T-cell (primary cell): ENCODE measurements at regions not wholly inside any gene's neighbourhood (a gene's known extent, or its start where the extent isn't known, plus 50 kb on each side); places are given as distances from the start of the nearest gene placed in this dataset.
"Not testable (repeated sequence)": the region's sequence is repeated elsewhere in the genome, so short reads cannot be mapped to it uniquely, and the experiment has no call there.

Source experiments
- ATAC-seq, 4 experiments: fragments of 200-7000 bp in 3 of 4; fragments of 150-1000 bp in 1 of 4; cut with Tn5 transposase; replicated peaks in 1 of 4; 1 replicate in 3 of 4; 2 replicates in 1 of 4; pipeline ENCODE4 v1.10.0; 2021; ENCODE audit warnings: moderate library complexity in 3 of 4, mild to moderate bottlenecking in 2 of 4, moderate number of reproducible peaks in 1 of 4
- CTCF ChIA-PET, 2 donors: fragments of 300-600 bp; sonication (Branson Sonifier 250); formaldehyde crosslinking; loops; one replicate each; lab custom pipeline; 2022; ENCODE audit warnings: antibody characterized with exemption in 2 of 2; lab: Charles Lee
- POLR2A ChIA-PET, 2 donors: fragments of 300-600 bp; sonication (Branson Sonifier 250); formaldehyde crosslinking; loops; one replicate each; lab custom pipeline; 2022; ENCODE audit warnings: antibody characterized with exemption in 2 of 2; lab: Charles Lee
- DNase-seq, 35 experiments: peaks; one replicate each; pipeline versions ENCODE4 v3.0.0 to v3.0.0-alpha.2; 2013 to 2023
- H3K27ac ChIP-seq: one replicate; pipeline ENCODE4 v1.5.1; 2013; ENCODE audit warnings: low read length
- H3K27me3 ChIP-seq, 2 experiments: replicated peaks in 1 of 2; 1 replicate in 1 of 2; 2 replicates in 1 of 2; pipeline versions ENCODE4 v1.6.1 to v1.7.0; 2013; ENCODE audit warnings: low read length in 1 of 2, mixed read lengths in 1 of 2; ENCODE audit not compliant: control insufficient read depth in 2 of 2, insufficient read depth in 2 of 2; ENCODE audit errors: extremely low read depth in 1 of 2
- H3K36me3 ChIP-seq, 2 donors: 1 replicate in 1 of 2; 2 replicates in 1 of 2; pipeline versions ENCODE4 v1.6.1 to v1.7.0; 2013; ENCODE audit warnings: low read length in 1 of 2; ENCODE audit not compliant: control insufficient read depth in 2 of 2, insufficient read depth in 1 of 2; ENCODE audit errors: extremely low read depth in 1 of 2
- H3K4me1 ChIP-seq, 2 experiments: 1 replicate in 1 of 2; 2 replicates in 1 of 2; pipeline versions ENCODE4 v1.6.1 to v1.7.0; 2013; ENCODE audit warnings: low read length in 2 of 2, mixed read lengths in 1 of 2; ENCODE audit not compliant: insufficient read depth in 2 of 2, control insufficient read depth in 1 of 2; ENCODE audit errors: extremely low read depth in 1 of 2
- H3K4me3 ChIP-seq, 2 donors: 1 replicate in 1 of 2; 2 replicates in 1 of 2; pipeline versions ENCODE4 v1.5.1 to v1.7.0; 2013; ENCODE audit warnings: mild to moderate bottlenecking in 2 of 2, low read length in 1 of 2, moderate library complexity in 1 of 2; ENCODE audit not compliant: control insufficient read depth in 1 of 2; ENCODE audit errors: extremely low read depth in 1 of 2
- H3K9me3 ChIP-seq: 2 replicates; pipeline ENCODE4 v1.7.0; 2013
- H3K27ac Mint-ChIP-seq, 2 donors: one replicate each; pipeline ENCODE4 v1.8.0; 2020 to 2021; ENCODE audit warnings: mild to moderate bottlenecking in 2 of 2, mixed read lengths in 2 of 2
- H3K27me3 Mint-ChIP-seq, 2 donors: one replicate each; pipeline ENCODE4 v1.8.0; 2021 to 2022; ENCODE audit warnings: mixed read lengths in 2 of 2
- H3K36me3 Mint-ChIP-seq: one replicate; pipeline ENCODE4 v1.8.0; 2021; ENCODE audit warnings: mixed read lengths
- H3K4me1 Mint-ChIP-seq, 3 donors: one replicate each; pipeline ENCODE4 v1.8.0; 2020 to 2022; ENCODE audit warnings: mixed read lengths in 3 of 3, mild to moderate bottlenecking in 1 of 3
- H3K4me3 Mint-ChIP-seq, 3 donors: one replicate each; pipeline ENCODE4 v1.8.0; 2020 to 2022; ENCODE audit warnings: mild to moderate bottlenecking in 3 of 3, mixed read lengths in 3 of 3, moderate library complexity in 3 of 3
- H3K9me3 Mint-ChIP-seq, 3 donors: one replicate each; pipeline ENCODE4 v1.8.0; 2020 to 2022; ENCODE audit warnings: mixed read lengths in 3 of 3
- WGBS: methylation state at CpG from one replicate; pipeline ENCODE4 v1.1.5; 2013; ENCODE audit warnings: missing lambda C conversion rate; ENCODE audit not compliant: insufficient coverage; 5-methylcytosine and 5-hydroxymethylcytosine counted together

GRCh38 chr11:71712350-71712749, 120.7 kb upstream of the DEFB108B start:
- H3K4me1 ChIP-seq, CTCF ChIA-PET, POLR2A ChIA-PET, H3K4me1 Mint-ChIP-seq, H3K36me3 Mint-ChIP-seq, H3K27me3 Mint-ChIP-seq, H3K9me3 Mint-ChIP-seq, H3K27me3 ChIP-seq, ATAC-seq, H3K4me3 Mint-ChIP-seq, DNase-seq, H3K27ac ChIP-seq, H3K36me3 ChIP-seq, H3K4me3 ChIP-seq, H3K9me3 ChIP-seq: not testable (repeated sequence)
- H3K27ac Mint-ChIP-seq: peak overlapping the region in 1 of 2 donors; percentile 21
- 80% methylated on average over 1 of the region's 2 CpGs for WGBS

GRCh38 chr11:71712846-71713245, 120.2 kb upstream of the DEFB108B start:
- POLR2A ChIA-PET, H3K4me3 ChIP-seq, DNase-seq, H3K4me1 Mint-ChIP-seq, H3K27ac ChIP-seq, ATAC-seq, H3K9me3 ChIP-seq, H3K36me3 Mint-ChIP-seq, H3K4me1 ChIP-seq, H3K27me3 ChIP-seq, H3K27ac Mint-ChIP-seq, H3K36me3 ChIP-seq, H3K27me3 Mint-ChIP-seq, H3K4me3 Mint-ChIP-seq, CTCF ChIA-PET, H3K9me3 Mint-ChIP-seq: not testable (repeated sequence)
- no CpG with 5 or more reads among the region's 5 CpGs for WGBS

GRCh38 chr11:71714510-71714909, 118.5 kb upstream of the DEFB108B start:
- H3K27ac ChIP-seq, H3K4me1 Mint-ChIP-seq, H3K4me3 Mint-ChIP-seq, CTCF ChIA-PET, DNase-seq, H3K9me3 Mint-ChIP-seq, H3K4me3 ChIP-seq, H3K36me3 Mint-ChIP-seq, H3K36me3 ChIP-seq, H3K27ac Mint-ChIP-seq, H3K27me3 Mint-ChIP-seq, H3K27me3 ChIP-seq, H3K9me3 ChIP-seq, H3K4me1 ChIP-seq, POLR2A ChIA-PET, ATAC-seq: not testable (repeated sequence)
- WGBS: 54% methylated on average over 2 of the region's 6 CpGs

- H3K27ac ChIP-seq, H3K9me3 ChIP-seq, H3K36me3 ChIP-seq, H3K9me3 Mint-ChIP-seq, DNase-seq, H3K4me1 ChIP-seq, H3K27ac Mint-ChIP-seq, H3K4me1 Mint-ChIP-seq, H3K36me3 Mint-ChIP-seq, H3K4me3 Mint-ChIP-seq, POLR2A ChIA-PET, H3K27me3 ChIP-seq, ATAC-seq, CTCF ChIA-PET, H3K4me3 ChIP-seq: not testable (repeated sequence)
- 80% methylated on average over 1 of the region's 11 CpGs for WGBS
- peaks cover 13 to 23% of the 10 kb centered on the region in 2 donors for H3K27me3 Mint-ChIP-seq
Measured at GRCh38 chr11:71721840-71722239, 111.2 kb upstream of the DEFB108B start.

DNA sequence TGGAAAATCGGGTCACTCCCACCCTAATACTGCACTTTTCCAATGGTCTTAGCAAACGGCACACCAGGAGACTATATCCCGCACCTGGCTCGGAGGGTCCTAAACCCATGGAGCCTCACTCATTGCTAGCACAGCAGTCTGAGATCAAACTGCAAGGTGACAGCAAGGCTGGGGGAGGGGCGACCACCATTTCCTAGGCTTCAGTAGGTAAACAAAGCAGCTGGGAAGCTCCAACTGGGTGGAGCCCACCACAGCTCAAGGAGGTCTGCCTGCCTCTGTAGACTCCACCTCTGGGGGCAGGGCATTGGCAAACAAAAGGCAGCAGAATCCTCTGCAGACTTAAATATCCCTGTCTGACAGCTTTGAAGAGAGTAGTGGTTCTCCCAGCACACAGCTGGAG, 109.0 kb upstream of the DEFB108B start:
- H3K9me3 Mint-ChIP-seq, POLR2A ChIA-PET, H3K36me3 Mint-ChIP-seq, H3K27me3 ChIP-seq, H3K27ac Mint-ChIP-seq, ATAC-seq, H3K4me3 Mint-ChIP-seq, H3K4me3 ChIP-seq, H3K4me1 Mint-ChIP-seq, H3K9me3 ChIP-seq, H3K27ac ChIP-seq, H3K4me1 ChIP-seq, H3K36me3 ChIP-seq, DNase-seq, CTCF ChIA-PET: not testable (repeated sequence)
- H3K27me3 Mint-ChIP-seq: peaks cover 13 to 27% of the 10 kb centered on the region in 2 donors
- WGBS: no CpG with 5 or more reads among the region's 5 CpGs

GRCh38 chr11:71730748-71731147, 102.3 kb upstream of the DEFB108B start:
- 100% methylated on average over 1 of the region's 8 CpGs for WGBS
- H3K4me3 Mint-ChIP-seq, H3K4me1 ChIP-seq, H3K36me3 Mint-ChIP-seq, H3K9me3 Mint-ChIP-seq, H3K27ac ChIP-seq, CTCF ChIA-PET, H3K4me3 ChIP-seq, POLR2A ChIA-PET, H3K27me3 ChIP-seq, H3K27ac Mint-ChIP-seq, H3K9me3 ChIP-seq, DNase-seq, H3K36me3 ChIP-seq, H3K4me1 Mint-ChIP-seq, ATAC-seq: not testable (repeated sequence)
- peaks cover 14 to 15% of the 10 kb centered on the region in 2 donors for H3K27me3 Mint-ChIP-seq

DNA sequence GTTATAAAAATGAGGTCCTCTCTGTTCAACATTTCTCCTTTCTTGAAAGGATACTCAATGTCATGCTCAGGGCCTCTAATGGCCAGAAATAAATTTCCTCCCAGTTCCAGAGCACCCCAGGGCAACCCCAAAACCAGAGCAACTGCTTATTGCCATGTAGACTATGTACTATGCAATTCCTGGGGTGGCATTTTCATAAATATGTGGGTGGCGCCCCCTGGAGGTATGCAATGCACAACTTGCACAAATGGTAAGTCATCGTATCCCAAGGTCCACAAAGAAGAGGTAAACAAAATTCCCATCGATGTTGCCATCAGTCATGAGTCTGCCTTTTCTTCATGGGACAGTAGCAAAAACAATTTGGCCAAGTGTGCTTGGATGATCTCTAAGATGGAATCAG, 98.6 kb upstream of the DEFB108B start:
- H3K9me3 Mint-ChIP-seq, H3K4me3 ChIP-seq, H3K4me1 Mint-ChIP-seq, H3K4me1 ChIP-seq, POLR2A ChIA-PET, ATAC-seq, H3K4me3 Mint-ChIP-seq, H3K36me3 Mint-ChIP-seq, H3K36me3 ChIP-seq, CTCF ChIA-PET, H3K27me3 ChIP-seq, H3K9me3 ChIP-seq, H3K27ac ChIP-seq, H3K27ac Mint-ChIP-seq: not testable (repeated sequence)
- peaks cover 13 to 23% of the 10 kb centered on the region in 2 donors for H3K27me3 Mint-ChIP-seq
- no CpG with 5 or more reads among the region's 3 CpGs for WGBS
- peak in 12 of 35 experiments; percentile 5 to 31 (median 17) for DNase-seq
